GM12891 (cell line): ENCODE measurements at regions not wholly inside any gene's neighbourhood (a gene's known extent, or its start where the extent isn't known, plus 50 kb on each side); places are given as distances from the start of the nearest gene placed in this dataset.

ENCODE experiments used
- DNase-seq: peaks from one replicate; pipeline ENCODE4 v3.0.0; 2011; ENCODE audit warnings: low spot score; ENCODE audit not compliant: insufficient read length
- FAIRE-seq: peaks from 2 replicates; lab custom pipeline; 2011; peaks lifted over from hg19 to GRCh38; lab: Jason Lieb, UNC
- PAX5 ChIP-seq: IDR thresholded peaks from 2 replicates; pipeline ENCODE4 v1.6.1; 2011; ENCODE audit warnings: low read length, moderate library complexity, mild to moderate bottlenecking; ENCODE audit not compliant: insufficient read depth, severe bottlenecking
- POLR2A ChIP-seq: IDR thresholded peaks from 2 replicates; pipeline ENCODE4 v1.6.1; 2011; ENCODE audit warnings: low read depth, low read length, control low read depth
- POLR2AphosphoS5 ChIP-seq: IDR thresholded peaks from 2 replicates; pipeline ENCODE4 v1.6.1; 2011; ENCODE audit warnings: low read depth, low read length, control low read depth
- POU2F2 ChIP-seq: IDR thresholded peaks from 2 replicates; pipeline ENCODE4 v1.6.1; 2011; ENCODE audit warnings: low read depth, mild to moderate bottlenecking, control low read depth, low read length, moderate library complexity
- SPI1 ChIP-seq: IDR thresholded peaks from 2 replicates; pipeline ENCODE4 v1.6.1; 2011; ENCODE audit warnings: low read depth, low read length, control low read depth
- TAF1 ChIP-seq: IDR thresholded peaks from 2 replicates; pipeline ENCODE4 v1.6.1; 2011; ENCODE audit warnings: low read depth, low read length, control low read depth

GRCh38 chr3:117091676-117092075 lies 382.1 kb downstream of the TUSC7 start:
- DNase-seq, result no peak
- no peak for FAIRE-seq
- TF ChIP-seq POLR2AphosphoS5 (no peak), SPI1 (no peak), TAF1 (no peak), POU2F2 (no peak), PAX5 (no peak), POLR2A (no peak)

- TF ChIP-seq POLR2AphosphoS5, result no peak
- TF ChIP-seq TAF1, result no peak
- no peak for TF ChIP-seq POU2F2
- TF ChIP-seq SPI1, result no peak
- TF ChIP-seq PAX5, result no peak
- no peak for TF ChIP-seq POLR2A
- no peak for DNase-seq
- no peak for FAIRE-seq
Observed at GRCh38 chr3:117096549-117096948, 387.0 kb downstream of the TUSC7 start.

- FAIRE-seq, result no peak
- TF ChIP-seq PAX5 (no peak), TAF1 (no peak), SPI1 (no peak), POLR2AphosphoS5 (no peak), POLR2A (no peak), POU2F2 (no peak)
- no peak for DNase-seq
Observed at GRCh38 chr3:117097351-117097750, 387.8 kb downstream of the TUSC7 start.

GRCh38 chr3:117101697-117102096 lies 392.1 kb downstream of the TUSC7 start:
- FAIRE-seq (no peak), DNase-seq (no peak)
- no peak for TF ChIP-seq TAF1
- TF ChIP-seq POU2F2, result no peak
- no peak for TF ChIP-seq POLR2A
- no peak for TF ChIP-seq SPI1
- no peak for TF ChIP-seq POLR2AphosphoS5
- TF ChIP-seq PAX5, result no peak

- TF ChIP-seq POLR2AphosphoS5 (no peak), PAX5 (no peak), POLR2A (no peak), SPI1 (no peak), TAF1 (no peak), POU2F2 (no peak)
- FAIRE-seq, result no peak
- no peak for DNase-seq
Observed at GRCh38 chr3:117102426-117102825, 392.8 kb downstream of the TUSC7 start.

- DNase-seq, result no peak
Observed at GRCh38 chr3:117103675-117104074, 394.1 kb downstream of the TUSC7 start.

GRCh38 chr3:117104381-117104780 lies 394.8 kb downstream of the TUSC7 start:
- TF ChIP-seq PAX5 (no peak), POLR2A (no peak), TAF1 (no peak), SPI1 (no peak), POU2F2 (no peak), POLR2AphosphoS5 (no peak)
- DNase-seq, result no peak
- no peak for FAIRE-seq

More at GRCh38 chr3:117103675-117104074, 394.1 kb downstream of the TUSC7 start:
- TF ChIP-seq PAX5, result no peak
- TF ChIP-seq POU2F2, result no peak
- no peak for TF ChIP-seq SPI1
- TF ChIP-seq TAF1, result no peak
- no peak for TF ChIP-seq POLR2AphosphoS5
- no peak for TF ChIP-seq POLR2A
- FAIRE-seq, result no peak

GRCh38 chr3:117104792-117105191 lies 395.2 kb downstream of the TUSC7 start:
- DNase-seq, result no peak
- no peak for FAIRE-seq
- TF ChIP-seq POLR2AphosphoS5, result no peak
- TF ChIP-seq PAX5, result no peak
- TF ChIP-seq POLR2A, result no peak
- no peak for TF ChIP-seq POU2F2
- no peak for TF ChIP-seq TAF1

GRCh38 chr3:117105686-117106085 lies 396.1 kb downstream of the TUSC7 start:
- FAIRE-seq (no peak), DNase-seq (no peak)
- TF ChIP-seq POLR2A (no peak), SPI1 (no peak), POU2F2 (no peak), PAX5 (no peak)

- no peak for TF ChIP-seq POLR2AphosphoS5
- no peak for TF ChIP-seq SPI1
- TF ChIP-seq TAF1, result no peak
- TF ChIP-seq PAX5, result no peak
- TF ChIP-seq POLR2A, result no peak
- DNase-seq (no peak), FAIRE-seq (no peak)
Observed at GRCh38 chr3:117106396-117106795, 396.8 kb downstream of the TUSC7 start.
